IMR-90 (cell line): ENCODE measurements at regions not wholly inside any gene's neighbourhood (a gene's known extent, or its start where the extent isn't known, plus 50 kb on each side); places are given as distances from the start of the nearest gene placed in this dataset.

ENCODE experiments used
- ATAC-seq: fragments of 200-7000 bp; cut with Tn5 transposase; 2 replicates; pipeline ENCODE4 v1.9.1; 2020; ENCODE audit warnings: low read depth, mild to moderate bottlenecking, moderate library complexity
- BruUV-seq: library from RNA; stranded (reverse); fragments of 400-500 nt; replicated peaks from 2 replicates; lab custom pipeline; 2021; lab: Mats Ljungman, UMichigan
- CTCF ChIA-PET: fragments of 300-600 bp; formaldehyde crosslinking; extraction: SDS; loops from one replicate; lab custom pipeline; 2021; ENCODE audit warnings: antibody characterized with exemption; lab: Yijun Ruan, JAX
- POLR2A ChIA-PET: fragments of 300-600 bp; sonication (Branson Sonifier 250); formaldehyde crosslinking; loops from one replicate; lab custom pipeline; 2022; ENCODE audit warnings: antibody characterized with exemption; ENCODE audit not compliant: unreplicated experiment; lab: Charles Lee
- DNase-seq: peaks from one replicate; pipeline ENCODE4 v3.0.0; 2013
- H2AFZ ChIP-seq: replicated peaks from 2 replicates; pipeline ENCODE3; 2013; ENCODE audit warnings: low read length, mild to moderate bottlenecking; ENCODE audit not compliant: poor library complexity
- H2AK5ac ChIP-seq: 2 replicates; pipeline ENCODE4 v1.6.1; 2013; ENCODE audit warnings: low read depth, low read length, inconsistent platforms
- H2AK9ac ChIP-seq: replicated peaks from 2 replicates; pipeline ENCODE3; 2013; ENCODE audit warnings: mild to moderate bottlenecking, low read depth, low read length, moderate library complexity; ENCODE audit not compliant: poor library complexity
- H2BK120ac ChIP-seq: 2 replicates; pipeline ENCODE4 v1.6.1; 2013; ENCODE audit warnings: low read depth, low read length, inconsistent platforms
- H2BK15ac ChIP-seq: 3 replicates; pipeline ENCODE4 v1.6.1; 2013; ENCODE audit warnings: low read depth, low read length, inconsistent platforms
- H2BK20ac ChIP-seq: 2 replicates; pipeline ENCODE4 v1.6.1; 2013; ENCODE audit warnings: low read depth, mild to moderate bottlenecking, inconsistent platforms, low read length, moderate library complexity
- H2BK5ac ChIP-seq: 2 replicates; pipeline ENCODE4 v1.6.1; 2013; ENCODE audit warnings: mild to moderate bottlenecking, low read depth, low read length, inconsistent platforms; ENCODE audit not compliant: poor library complexity, severe bottlenecking
- H3K14ac ChIP-seq: replicated peaks from 2 replicates; pipeline ENCODE4 v1.6.1; 2013; ENCODE audit warnings: low read depth, low read length, inconsistent platforms
- H3K18ac ChIP-seq: 2 replicates; pipeline ENCODE4 v1.6.1; 2013; ENCODE audit warnings: low read depth, low read length, control low read depth
- H3K23ac ChIP-seq: 2 replicates; pipeline ENCODE4 v1.6.1; 2013; ENCODE audit warnings: low read depth, low read length, inconsistent platforms
- H3K27ac ChIP-seq: 2 replicates; pipeline ENCODE4 v1.5.1; 2013; ENCODE audit warnings: mild to moderate bottlenecking, control low read depth, low read length; ENCODE audit not compliant: insufficient read depth
- H3K27me3 ChIP-seq: 2 replicates; pipeline ENCODE4 v1.6.1; 2013; ENCODE audit warnings: low read length; ENCODE audit not compliant: control insufficient read depth, insufficient read depth
- H3K36me3 ChIP-seq: 2 replicates; pipeline ENCODE4 v1.6.1; 2013; ENCODE audit warnings: low read length, mixed read lengths; ENCODE audit not compliant: control insufficient read depth, insufficient read depth
- H3K4ac ChIP-seq: 2 replicates; pipeline ENCODE4 v1.6.1; 2013; ENCODE audit warnings: low read depth, low read length, inconsistent platforms
- H3K4me1 ChIP-seq: 2 replicates; pipeline ENCODE4 v1.6.1; 2013; ENCODE audit warnings: low read length, mixed read lengths; ENCODE audit not compliant: control insufficient read depth, insufficient read depth
- H3K4me2 ChIP-seq: 2 replicates; pipeline ENCODE4 v1.6.1; 2013; ENCODE audit warnings: low read depth, mild to moderate bottlenecking, control low read depth, low read length, moderate library complexity
- H3K4me3 ChIP-seq: 2 replicates; pipeline ENCODE4 v1.5.1; 2013; ENCODE audit warnings: low read depth, mild to moderate bottlenecking, control low read depth, low read length, moderate library complexity; ENCODE audit not compliant: insufficient read depth
- H3K56ac ChIP-seq: 2 replicates; pipeline ENCODE4 v1.6.1; 2013; ENCODE audit warnings: low read length, inconsistent platforms; ENCODE audit not compliant: insufficient read depth; ENCODE audit errors: extremely low read depth
- H3K79me1 ChIP-seq, 2 experiments: 2 replicates each; pipeline ENCODE4 v1.6.1; 2013; ENCODE audit warnings: low read length in 2 of 2, inconsistent platforms in 1 of 2, low read depth in 1 of 2
- H3K9ac ChIP-seq: 2 replicates; pipeline ENCODE4 v1.6.1; 2013; ENCODE audit warnings: low read depth, low read length, control low read depth
- H3K9me1 ChIP-seq: 2 replicates; pipeline ENCODE4 v1.6.1; 2013; ENCODE audit warnings: low read length, inconsistent platforms; ENCODE audit not compliant: insufficient read depth
- H3K9me3 ChIP-seq: 2 replicates; pipeline ENCODE4 v1.6.1; 2013; ENCODE audit warnings: low read length; ENCODE audit not compliant: control insufficient read depth, insufficient read depth
- H4K20me1 ChIP-seq: 2 replicates; pipeline ENCODE4 v1.6.1; 2013; ENCODE audit warnings: low read length, inconsistent platforms; ENCODE audit not compliant: insufficient read depth
- H4K5ac ChIP-seq: 2 replicates; pipeline ENCODE4 v1.6.1; 2013; ENCODE audit warnings: mild to moderate bottlenecking, low read depth, low read length, control low read depth
- H4K8ac ChIP-seq, 2 experiments: 2 replicates each; pipeline ENCODE4 v1.6.1; 2013; ENCODE audit warnings: low read depth in 2 of 2, low read length in 2 of 2, control low read depth in 1 of 2, inconsistent platforms in 1 of 2
- H4K91ac ChIP-seq: 2 replicates; pipeline ENCODE4 v1.6.1; 2013; ENCODE audit warnings: low read depth, low read length, inconsistent platforms; ENCODE audit not compliant: insufficient read depth
- BHLHE40 ChIP-seq: fragments of 150-350 bp; IDR thresholded peaks from 2 replicates; pipeline ENCODE4 v1.6.1; 2016; ENCODE audit warnings: mild to moderate bottlenecking, low read depth, low read length
- MAFK ChIP-seq: IDR thresholded peaks from 2 replicates; pipeline ENCODE4 v1.6.1; 2012; ENCODE audit warnings: low read depth, low read length, improper control_type of control experiment
- NFE2L2 ChIP-seq: fragments of 150-350 bp; IDR thresholded peaks from 2 replicates; pipeline ENCODE4 v1.6.1; 2016; ENCODE audit warnings: low read depth, mild to moderate bottlenecking, low read length
- POLR2A ChIP-seq: IDR thresholded peaks from 2 replicates; pipeline ENCODE4 v1.6.1; 2012; ENCODE audit warnings: mild to moderate bottlenecking, low read depth, low read length
- RAD21 ChIP-seq: IDR thresholded peaks from 2 replicates; pipeline ENCODE4 v1.6.1; 2012; ENCODE audit warnings: low read length, improper control_type of control experiment
- RCOR1 ChIP-seq: IDR thresholded peaks from 2 replicates; pipeline ENCODE4 v1.6.1; 2012; ENCODE audit warnings: mild to moderate bottlenecking, low read length, improper control_type of control experiment; ENCODE audit not compliant: insufficient replicate concordance
- WGBS, 2 experiments: methylation state at CpG; one replicate each; pipeline versions ENCODE4 v1.1.5 to v1.1.7; 2013; ENCODE audit warnings: missing lambda C conversion rate in 2 of 2; ENCODE audit not compliant: insufficient read length in 1 of 2; ENCODE audit errors: extremely low coverage in 2 of 2; 5-methylcytosine and 5-hydroxymethylcytosine counted together
- dilution Hi-C: fragments of 300-500 bp; cut with HindIII; formaldehyde crosslinking; loops from one replicate; pipeline ENCODE4 v1.14.3; 2018; ENCODE audit warnings: low sequenced_read_pairs; ENCODE audit not compliant: unreplicated experiment
- in situ Hi-C: fragments of 300-500 bp; cut with MboI; formaldehyde crosslinking; loops from 3 replicates; pipeline ENCODE4 v1.14.3; 2019; ENCODE audit warnings: low sequenced_read_pairs, inconsistent platforms, mixed read lengths
- intact Hi-C: fragments of 100-400 bp; cut with micrococcal nuclease; formaldehyde crosslinking; loops from 2 replicates; pipeline ENCODE4 v1.10.0; 2022
- TF ChIP-seq, protein P1 (sequence below): fragments of 150-350 bp; IDR thresholded peaks from 2 replicates; pipeline ENCODE4 v1.6.1; 2016; ENCODE audit warnings: low read depth, mild to moderate bottlenecking, low read length, moderate library complexity, borderline replicate concordance
- TF ChIP-seq, protein P2 (sequence below): conservative IDR thresholded peaks from 2 replicates; pipeline ENCODE4 v1.5.1; 2012; ENCODE audit warnings: mild to moderate bottlenecking, low read depth, low read length, improper control_type of control experiment

DNA sequence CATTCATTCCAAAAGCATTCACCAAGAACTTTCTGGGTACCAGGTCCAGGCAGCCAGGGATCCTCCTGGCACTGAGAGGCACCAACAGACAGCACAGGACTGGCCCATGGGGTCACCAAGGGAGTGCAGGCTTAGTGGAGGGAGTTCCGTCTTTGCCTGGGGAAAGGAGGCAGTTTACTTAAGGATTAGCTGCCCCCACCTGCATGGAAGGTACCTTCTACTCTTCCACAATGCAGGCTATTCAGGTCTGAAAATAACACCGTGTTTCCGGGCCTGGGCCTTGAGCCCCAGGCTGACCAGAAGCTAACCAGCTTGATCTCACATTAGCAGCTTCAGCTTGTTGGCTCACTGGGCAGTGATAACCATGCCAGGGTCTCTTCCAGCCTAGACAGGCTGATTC lies 199.4 kb downstream of the FOXA2 start:
- no peak overlapping the region for H3K4ac ChIP-seq
- no peaks in the 10 kb centered on the region for H4K20me1 ChIP-seq
- DNase-seq (no peak), ATAC-seq (no peak)
- no peak for TF ChIP-seq RCOR1
- TF ChIP-seq MAFK: no peak
- TF ChIP-seq BHLHE40: no peak
- TF ChIP-seq POLR2A: no peak
- TF ChIP-seq RAD21: no peak
- TF ChIP-seq, protein P1, sequence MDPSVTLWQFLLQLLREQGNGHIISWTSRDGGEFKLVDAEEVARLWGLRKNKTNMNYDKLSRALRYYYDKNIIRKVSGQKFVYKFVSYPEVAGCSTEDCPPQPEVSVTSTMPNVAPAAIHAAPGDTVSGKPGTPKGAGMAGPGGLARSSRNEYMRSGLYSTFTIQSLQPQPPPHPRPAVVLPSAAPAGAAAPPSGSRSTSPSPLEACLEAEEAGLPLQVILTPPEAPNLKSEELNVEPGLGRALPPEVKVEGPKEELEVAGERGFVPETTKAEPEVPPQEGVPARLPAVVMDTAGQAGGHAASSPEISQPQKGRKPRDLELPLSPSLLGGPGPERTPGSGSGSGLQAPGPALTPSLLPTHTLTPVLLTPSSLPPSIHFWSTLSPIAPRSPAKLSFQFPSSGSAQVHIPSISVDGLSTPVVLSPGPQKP: no peak
- no peak for TF ChIP-seq NFE2L2
- TF ChIP-seq, protein P2, sequence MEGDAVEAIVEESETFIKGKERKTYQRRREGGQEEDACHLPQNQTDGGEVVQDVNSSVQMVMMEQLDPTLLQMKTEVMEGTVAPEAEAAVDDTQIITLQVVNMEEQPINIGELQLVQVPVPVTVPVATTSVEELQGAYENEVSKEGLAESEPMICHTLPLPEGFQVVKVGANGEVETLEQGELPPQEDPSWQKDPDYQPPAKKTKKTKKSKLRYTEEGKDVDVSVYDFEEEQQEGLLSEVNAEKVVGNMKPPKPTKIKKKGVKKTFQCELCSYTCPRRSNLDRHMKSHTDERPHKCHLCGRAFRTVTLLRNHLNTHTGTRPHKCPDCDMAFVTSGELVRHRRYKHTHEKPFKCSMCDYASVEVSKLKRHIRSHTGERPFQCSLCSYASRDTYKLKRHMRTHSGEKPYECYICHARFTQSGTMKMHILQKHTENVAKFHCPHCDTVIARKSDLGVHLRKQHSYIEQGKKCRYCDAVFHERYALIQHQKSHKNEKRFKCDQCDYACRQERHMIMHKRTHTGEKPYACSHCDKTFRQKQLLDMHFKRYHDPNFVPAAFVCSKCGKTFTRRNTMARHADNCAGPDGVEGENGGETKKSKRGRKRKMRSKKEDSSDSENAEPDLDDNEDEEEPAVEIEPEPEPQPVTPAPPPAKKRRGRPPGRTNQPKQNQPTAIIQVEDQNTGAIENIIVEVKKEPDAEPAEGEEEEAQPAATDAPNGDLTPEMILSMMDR: no peak
- no peak overlapping the region for H2BK15ac ChIP-seq
- no peak overlapping the region for H3K4me3 ChIP-seq
- H3K14ac ChIP-seq: no peak overlapping the region
- H3K9me3 ChIP-seq: no peaks in the 10 kb centered on the region
- no peaks in the 10 kb centered on the region for H3K27me3 ChIP-seq
- ChIA-PET POLR2A (no interaction called here), CTCF (no interaction called here)
- no peak overlapping the region for H2BK20ac ChIP-seq
- no peak overlapping the region for H2BK5ac ChIP-seq
- no peaks in the 10 kb centered on the region for H3K9me1 ChIP-seq
- H4K91ac ChIP-seq: no peak overlapping the region
- H3K4me1 ChIP-seq: no peaks in the 10 kb centered on the region
- no CpG with 5 or more reads among the region's 3 CpGs for WGBS, 2 experiments
- no peak overlapping the region for H3K23ac ChIP-seq
- H3K79me1 ChIP-seq: no peaks in the 10 kb centered on the region
- H3K56ac ChIP-seq: no peak overlapping the region
- no peak overlapping the region for H2AK9ac ChIP-seq
- no peak overlapping the region for H2BK120ac ChIP-seq
- BruUV-seq: no TSS peak
- in situ Hi-C loops (no loop called here), intact Hi-C loops (no loop called here), dilution Hi-C loops (no loop called here)
- no peak overlapping the region for H4K8ac ChIP-seq
- no peak overlapping the region for H3K27ac ChIP-seq
- no peak overlapping the region for H2AFZ ChIP-seq
- no peak overlapping the region for H3K9ac ChIP-seq
- H3K4me2 ChIP-seq: no peak overlapping the region
- no peaks in the 10 kb centered on the region for H3K36me3 ChIP-seq
- H4K5ac ChIP-seq: no peak overlapping the region
- no peak overlapping the region for H2AK5ac ChIP-seq
- H3K18ac ChIP-seq: no peak overlapping the region
